ENCODE measurements at regions not wholly inside any gene's neighbourhood (a gene's known extent, or its start where the extent isn't known, plus 50 kb on each side); places are given as distances from the start of the nearest gene placed in this dataset.
A peak's percentile ranks its signal among the peaks of the same experiment; 100 is the strongest.

DNA sequence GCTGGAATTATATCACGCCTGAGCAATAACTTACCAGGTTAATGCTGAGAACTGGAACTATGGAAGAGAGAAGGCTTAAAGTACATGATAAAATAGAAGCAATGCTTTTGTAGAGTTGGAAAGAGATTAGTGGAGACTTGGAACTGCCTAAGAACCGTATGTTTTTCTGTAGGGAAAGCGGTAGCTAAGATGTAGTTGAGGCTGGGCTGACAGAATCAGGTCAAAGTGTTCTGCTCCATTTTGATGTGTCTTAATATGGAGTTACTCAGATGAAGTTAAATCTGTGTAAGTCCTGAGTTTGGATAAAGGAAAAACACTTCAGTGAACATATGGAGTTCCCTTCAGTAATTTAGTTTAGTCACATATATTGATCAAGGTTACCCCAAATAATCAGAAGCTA is 860.9 kb upstream of the CXADR start:
- TF ChIP-seq, protein P1, sequence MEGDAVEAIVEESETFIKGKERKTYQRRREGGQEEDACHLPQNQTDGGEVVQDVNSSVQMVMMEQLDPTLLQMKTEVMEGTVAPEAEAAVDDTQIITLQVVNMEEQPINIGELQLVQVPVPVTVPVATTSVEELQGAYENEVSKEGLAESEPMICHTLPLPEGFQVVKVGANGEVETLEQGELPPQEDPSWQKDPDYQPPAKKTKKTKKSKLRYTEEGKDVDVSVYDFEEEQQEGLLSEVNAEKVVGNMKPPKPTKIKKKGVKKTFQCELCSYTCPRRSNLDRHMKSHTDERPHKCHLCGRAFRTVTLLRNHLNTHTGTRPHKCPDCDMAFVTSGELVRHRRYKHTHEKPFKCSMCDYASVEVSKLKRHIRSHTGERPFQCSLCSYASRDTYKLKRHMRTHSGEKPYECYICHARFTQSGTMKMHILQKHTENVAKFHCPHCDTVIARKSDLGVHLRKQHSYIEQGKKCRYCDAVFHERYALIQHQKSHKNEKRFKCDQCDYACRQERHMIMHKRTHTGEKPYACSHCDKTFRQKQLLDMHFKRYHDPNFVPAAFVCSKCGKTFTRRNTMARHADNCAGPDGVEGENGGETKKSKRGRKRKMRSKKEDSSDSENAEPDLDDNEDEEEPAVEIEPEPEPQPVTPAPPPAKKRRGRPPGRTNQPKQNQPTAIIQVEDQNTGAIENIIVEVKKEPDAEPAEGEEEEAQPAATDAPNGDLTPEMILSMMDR (IDR thresholded peaks at IDR 0.05; ENCODE audit: insufficient read depth, low read length), result no peak
- no peak overlapping the region for H3K4me3 ChIP-seq (ENCODE audit: low read depth, low read length)
- DNase-seq (ENCODE audit: low read depth), result no peak

DNA sequence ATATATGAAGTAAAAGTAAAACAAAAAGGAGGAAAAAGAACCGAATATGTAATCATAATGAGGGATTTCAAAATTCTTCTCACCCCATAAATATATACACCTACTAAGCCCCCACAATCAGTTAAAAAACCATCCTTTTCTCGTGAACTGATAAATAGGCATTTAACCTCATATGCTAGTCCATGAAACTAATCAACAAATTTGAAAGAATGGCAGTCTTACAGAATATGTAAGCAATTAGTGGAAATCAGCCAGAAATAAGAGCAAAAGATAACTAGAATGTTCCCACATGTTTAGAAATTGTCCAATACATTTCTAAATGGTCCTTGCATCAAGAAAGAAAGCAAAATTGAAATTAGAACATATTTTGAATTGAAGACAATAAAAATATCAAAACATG is 849.4 kb upstream of the CXADR start:
- TF ChIP-seq, protein P1 (IDR thresholded peaks at IDR 0.05; ENCODE audit: insufficient read depth, low read length), result no peak
- no peak overlapping the region for H3K4me3 ChIP-seq (ENCODE audit: low read depth, low read length)
- DNase-seq (ENCODE audit: low read depth), result no peak

DNA sequence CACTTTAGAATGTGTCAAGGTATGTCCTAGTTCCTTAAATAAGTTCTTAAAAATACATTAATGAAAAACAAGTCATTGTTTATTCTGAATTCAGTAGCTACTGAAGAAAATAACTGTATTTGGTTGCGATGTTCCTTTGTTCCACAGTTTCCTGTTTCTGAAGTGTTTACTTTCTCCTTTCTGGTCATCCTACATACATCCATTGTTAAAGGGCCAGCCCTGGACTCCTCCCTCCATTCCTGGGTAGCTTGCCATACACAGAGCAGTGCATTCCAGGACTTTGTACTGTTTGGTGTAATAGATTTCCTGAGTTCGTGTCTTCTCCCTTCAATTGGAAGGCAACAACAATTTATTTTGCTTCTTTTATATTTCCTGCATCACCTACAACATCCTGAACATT is 845.4 kb upstream of the CXADR start:
- H3K4me3 ChIP-seq (ENCODE audit: low read depth, low read length), result no peak overlapping the region
- TF ChIP-seq, protein P1 (IDR thresholded peaks at IDR 0.05; ENCODE audit: insufficient read depth, low read length), result no peak
- DNase-seq (ENCODE audit: low read depth), result no peak

DNA sequence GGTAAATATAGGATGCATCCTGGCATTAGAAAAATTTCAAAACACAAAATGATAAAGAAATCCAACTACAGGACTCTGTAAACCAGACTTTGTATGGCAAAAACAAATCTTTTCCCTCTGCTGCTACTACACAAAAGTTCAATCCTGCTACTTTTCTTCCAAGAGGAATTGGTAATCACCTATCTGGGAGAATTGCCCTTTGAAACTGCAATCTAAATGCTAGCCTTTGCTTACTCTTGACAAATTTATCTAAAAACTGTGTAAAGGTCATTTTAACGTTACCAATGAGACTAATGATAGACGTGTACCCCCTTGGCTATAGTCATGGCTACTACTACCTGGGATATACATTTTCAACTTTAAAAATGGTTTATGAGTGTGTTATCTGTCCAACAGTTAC is 837.9 kb upstream of the CXADR start:
- no peak overlapping the region for H3K4me3 ChIP-seq (ENCODE audit: low read depth, low read length)
- no peak for DNase-seq (ENCODE audit: low read depth)
- TF ChIP-seq, protein P1 (IDR thresholded peaks at IDR 0.05; ENCODE audit: insufficient read depth, low read length), result no peak

DNA sequence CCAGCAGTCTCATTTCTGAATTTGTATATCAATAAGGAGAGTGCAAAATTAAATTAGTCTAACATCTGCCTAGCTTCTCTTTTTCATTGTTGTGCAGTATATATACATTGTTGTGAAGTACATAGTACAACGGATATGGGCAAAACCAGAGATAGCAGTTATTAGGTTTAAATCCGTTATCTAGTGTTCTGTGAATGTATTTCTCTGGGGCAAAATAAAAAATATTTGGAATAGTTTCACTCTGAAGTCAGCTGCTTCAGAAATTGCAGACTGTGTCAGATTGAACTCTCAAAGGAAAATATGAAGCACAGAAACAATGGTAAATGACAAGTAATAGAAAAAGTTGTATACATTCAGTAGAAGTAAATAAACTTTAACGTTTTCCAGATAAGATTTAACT is 836.5 kb upstream of the CXADR start:
- DNase-seq (ENCODE audit: low read depth), result no peak
- TF ChIP-seq, protein P1 (IDR thresholded peaks at IDR 0.05; ENCODE audit: insufficient read depth, low read length), result no peak
- no peak overlapping the region for H3K4me3 ChIP-seq (ENCODE audit: low read depth, low read length)

DNA sequence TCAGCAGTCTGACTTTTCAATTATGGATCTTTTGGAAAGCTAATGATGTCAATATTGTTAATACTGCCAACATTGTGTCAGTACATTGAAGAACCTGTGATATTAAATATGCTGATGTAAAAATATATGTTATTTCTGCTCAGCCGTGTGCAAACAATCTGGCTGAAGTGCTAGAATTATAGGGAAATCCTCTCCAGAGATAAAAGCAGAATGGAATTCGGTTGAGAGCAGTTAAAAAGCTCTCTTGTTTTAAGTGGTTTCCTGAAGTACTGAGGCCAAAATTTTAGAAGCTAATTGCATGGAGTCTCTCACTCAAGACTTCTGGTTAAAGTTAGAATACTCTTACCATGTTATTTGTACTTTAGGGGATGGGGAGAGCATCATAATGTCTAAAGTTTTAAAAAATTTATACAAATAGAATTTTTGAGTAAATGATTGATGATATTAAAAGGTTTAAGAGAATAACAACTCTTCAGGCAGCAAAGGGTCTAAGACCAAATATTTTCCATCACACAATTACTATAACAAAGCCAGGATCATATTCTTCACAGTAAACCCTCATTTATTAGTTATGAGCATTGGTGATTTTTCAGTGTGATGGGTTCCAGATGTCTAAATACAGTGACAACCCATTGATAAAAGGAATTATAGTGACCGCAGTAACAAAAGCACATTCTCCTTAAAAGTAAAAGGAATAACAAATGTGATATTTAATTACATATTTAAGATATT is 834.2 kb upstream of the CXADR start:
- no peak overlapping the region for H3K4me3 ChIP-seq (ENCODE audit: low read depth, low read length)
- TF ChIP-seq, protein P1 (IDR thresholded peaks at IDR 0.05; ENCODE audit: insufficient read depth, low read length), result no peak
- DNase-seq (ENCODE audit: low read depth), result peak; percentile 35

DNA sequence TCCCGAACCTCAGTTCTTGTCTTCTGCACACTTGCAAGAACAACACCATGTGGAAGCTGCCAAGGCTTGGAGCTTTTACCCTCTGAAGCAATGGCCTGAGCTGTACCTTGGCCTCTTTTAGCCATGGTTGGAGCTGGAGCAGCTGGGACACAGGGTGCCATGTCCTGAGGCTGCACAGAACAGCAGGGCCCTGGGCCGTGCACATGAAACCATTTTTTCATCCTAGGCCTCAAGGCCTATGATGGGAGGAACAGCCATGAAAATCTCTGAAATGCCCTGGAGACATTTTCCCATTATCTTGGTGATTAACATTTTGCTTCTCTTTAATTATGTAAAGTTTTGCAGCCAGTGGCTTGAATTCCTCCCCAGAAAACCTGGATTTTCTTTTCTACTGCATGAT is 817.8 kb upstream of the CXADR start:
- DNase-seq (ENCODE audit: low read depth), result no peak
- no peak overlapping the region for H3K4me3 ChIP-seq (ENCODE audit: low read depth, low read length)
- TF ChIP-seq, protein P1 (IDR thresholded peaks at IDR 0.05; ENCODE audit: insufficient read depth, low read length), result no peak
